GM13976 (cell line): ENCODE measurements at regions not wholly inside any gene's neighbourhood (a gene's known extent, or its start where the extent isn't known, plus 50 kb on each side); places are given as distances from the start of the nearest gene placed in this dataset.

ENCODE experiments used
- DNase-seq: peaks from one replicate; pipeline ENCODE4 v3.0.0; 2012; ENCODE audit warnings: low spot score
- CTCF ChIP-seq: IDR thresholded peaks from 2 replicates; pipeline ENCODE4 v1.5.1; 2012; ENCODE audit warnings: borderline replicate concordance, mild to moderate bottlenecking; ENCODE audit not compliant: insufficient read depth; ENCODE audit errors: extremely low read depth, missing control alignments, control extremely low read depth
- in situ Hi-C: fragments of 300-500 bp; cut with MboI; formaldehyde crosslinking; loops from one replicate; pipeline ENCODE4 v1.12.0; 2022; ENCODE audit warnings: low sequenced_read_pairs, mixed read lengths, inconsistent platforms; ENCODE audit not compliant: unreplicated experiment

- no peak for DNase-seq
- no peak for TF ChIP-seq CTCF
- in situ Hi-C loops, result no loop called here
Measured at GRCh38 chr17:13306310-13306962, 288.6 kb upstream of the ELAC2 start.

- no peak for DNase-seq
- in situ Hi-C loops, result no loop called here
- TF ChIP-seq CTCF, result no peak
Measured at GRCh38 chr17:13302983-13303382, 285.2 kb upstream of the ELAC2 start.

- TF ChIP-seq CTCF, result no peak
- no peak for DNase-seq
- in situ Hi-C loops, result no loop called here
Measured at GRCh38 chr17:13302419-13302818, 284.6 kb upstream of the ELAC2 start.

GRCh38 chr17:13297183-13297582 lies 279.4 kb upstream of the ELAC2 start:
- no peak for DNase-seq
- in situ Hi-C loops, result no loop called here
- TF ChIP-seq CTCF, result no peak

- no peak for TF ChIP-seq CTCF
- no peak for DNase-seq
- in situ Hi-C loops, result no loop called here
Measured at GRCh38 chr17:13293421-13293820, 275.6 kb upstream of the ELAC2 start.

GRCh38 chr17:13292291-13292690 lies 274.5 kb upstream of the ELAC2 start:
- in situ Hi-C loops, result no loop called here
- DNase-seq, result no peak
- TF ChIP-seq CTCF, result no peak

GRCh38 chr17:13288248-13288647 lies 270.4 kb upstream of the ELAC2 start:
- no peak for TF ChIP-seq CTCF
- DNase-seq, result no peak
- in situ Hi-C loops, result no loop called here
